DOHH2 (cell line): ENCODE measurements at regions not wholly inside any gene's neighbourhood (a gene's known extent, or its start where the extent isn't known, plus 50 kb on each side); places are given as distances from the start of the nearest gene placed in this dataset.

Experiments
- CTCF ChIP-seq: fragments of 200-600 bp; sonication (generic); IDR thresholded peaks from one replicate; pipeline ENCODE4 v1.5.1; 2014; ENCODE audit warnings: antibody characterized with exemption, mild to moderate bottlenecking, low read depth, low read length; ENCODE audit not compliant: poor library complexity, severe bottlenecking
- EZH2phosphoT487 ChIP-seq: fragments of 200-600 bp; sonication (generic); IDR thresholded peaks from 2 replicates; pipeline ENCODE4 v1.6.1; 2017; ENCODE audit warnings: borderline replicate concordance, mild to moderate bottlenecking, antibody characterized with exemption, low read length, moderate library complexity, mixed read lengths

- no peak for TF ChIP-seq EZH2phosphoT487
- no peak for TF ChIP-seq CTCF
Observed at GRCh38 chr10:83272666-83273434, 866.5 kb upstream of the GHITM start.
